ENCODE measurements at regions not wholly inside any gene's neighbourhood (a gene's known extent, or its start where the extent isn't known, plus 50 kb on each side); places are given as distances from the start of the nearest gene placed in this dataset.

GRCh38 chr4:187183826-187184225, 460.2 kb upstream of the FAT1 start:
- WGBS (ENCODE audit: insufficient coverage) = no CpG with 5 or more reads among the region's 2 CpGs
- Histone ChIP-seq H3K36me3 (replicated peaks in 1 of 2; ENCODE audit: control extremely low read depth in 1 of 2, control insufficient read depth in 1 of 2, extremely low read depth in 1 of 2, insufficient read depth in 2 of 2, low read length in 1 of 2) (no peaks in the 10 kb centered on the region), H3K27ac (ENCODE audit: low read length in 2 of 2) (no peak overlapping the region), H3K4me3 (ENCODE audit: control extremely low read depth in 1 of 5, extremely low read depth in 1 of 5, insufficient read depth in 1 of 5, low read depth in 2 of 5, low read length in 4 of 5) (no peak overlapping the region), H2AFZ (ENCODE audit: insufficient read depth, low read depth, low read length, poor library complexity, severe bottlenecking) (no peak overlapping the region), H3K9ac (ENCODE audit: low read length) (no peak overlapping the region), H3K79me2 (ENCODE audit: control insufficient read depth, insufficient read depth, low read length) (no peaks in the 10 kb centered on the region), H4K20me1 (ENCODE audit: control insufficient read depth, insufficient read depth, low read length, poor library complexity, severe bottlenecking) (no peaks in the 10 kb centered on the region), H3K4me2 (replicated peaks; ENCODE audit: low read depth, low read length, poor library complexity, severe bottlenecking) (no peak overlapping the region), H3K27me3 (replicated peaks in 1 of 4; ENCODE audit: control extremely low read depth in 1 of 4, control insufficient read depth in 3 of 4, insufficient read depth in 4 of 4, low read length in 3 of 4) (no peaks in the 10 kb centered on the region), H3K9me3 (ENCODE audit: control extremely low read depth in 1 of 3, control insufficient read depth in 2 of 3, insufficient read depth in 1 of 3, low read length in 2 of 3) (peaks cover 0 to 2% (median 2%) of the 10 kb centered on the region in 3 donors), H3K4me1 (ENCODE audit: control insufficient read depth in 2 of 2, insufficient read depth in 2 of 2, low read length in 2 of 2) (no peaks in the 10 kb centered on the region)
- H3K4me3 Mint-ChIP-seq = no peak overlapping the region
- H3K4me1 Mint-ChIP-seq = no peaks in the 10 kb centered on the region
- no peaks in the 10 kb centered on the region for H3K27me3 Mint-ChIP-seq
- no peak for ATAC-seq (ENCODE audit: low read depth)
- no peak for DNase-seq
- no peak overlapping the region for H3K27ac Mint-ChIP-seq
- no peak for TF ChIP-seq CTCF (IDR thresholded peaks at IDR 0.05)
- no peak for TF ChIP-seq EZH2 (IDR thresholded peaks at IDR 0.05; ENCODE audit: borderline replicate concordance, insufficient read depth, low read depth, low read length, poor library complexity, severe bottlenecking)
- peaks cover 5% of the 10 kb centered on the region for H3K9me3 Mint-ChIP-seq (ENCODE audit: insufficient read depth)
- POLR2A ChIA-PET = no interaction called here
- CTCF ChIA-PET = no interaction called here
- intact Hi-C loops (cut with micrococcal nuclease) = no loop called here

- H3K9me3 ChIP-seq (ENCODE audit: control extremely low read depth in 1 of 3, control insufficient read depth in 2 of 3, insufficient read depth in 1 of 3, low read length in 2 of 3) = peaks cover 0 to 2% (median 0%) of the 10 kb centered on the region in 3 donors
- H3K4me3 ChIP-seq (ENCODE audit: control extremely low read depth in 1 of 5, extremely low read depth in 1 of 5, insufficient read depth in 1 of 5, low read depth in 2 of 5, low read length in 4 of 5) = no peak overlapping the region
- H3K36me3 ChIP-seq (replicated peaks in 1 of 2; ENCODE audit: control extremely low read depth in 1 of 2, control insufficient read depth in 1 of 2, extremely low read depth in 1 of 2, insufficient read depth in 2 of 2, low read length in 1 of 2) = no peaks in the 10 kb centered on the region
- H3K27me3 ChIP-seq (replicated peaks in 1 of 4; ENCODE audit: control extremely low read depth in 1 of 4, control insufficient read depth in 3 of 4, insufficient read depth in 4 of 4, low read length in 3 of 4) = no peaks in the 10 kb centered on the region
- H2AFZ ChIP-seq (ENCODE audit: insufficient read depth, low read depth, low read length, poor library complexity, severe bottlenecking) = no peak overlapping the region
- intact Hi-C loops (cut with micrococcal nuclease) = no loop called here
- H3K4me3 Mint-ChIP-seq = no peak overlapping the region
- H3K27ac Mint-ChIP-seq = no peak overlapping the region
- no peaks in the 10 kb centered on the region for H3K4me1 Mint-ChIP-seq
- no peaks in the 10 kb centered on the region for H4K20me1 ChIP-seq (ENCODE audit: control insufficient read depth, insufficient read depth, low read length, poor library complexity, severe bottlenecking)
- no peak overlapping the region for H3K4me2 ChIP-seq (replicated peaks; ENCODE audit: low read depth, low read length, poor library complexity, severe bottlenecking)
- ChIA-PET CTCF (no interaction called here), POLR2A (no interaction called here)
- no peak overlapping the region for H3K27ac ChIP-seq (ENCODE audit: low read length in 2 of 2)
- peaks cover 5% of the 10 kb centered on the region for H3K9me3 Mint-ChIP-seq (ENCODE audit: insufficient read depth)
- no peaks in the 10 kb centered on the region for H3K27me3 Mint-ChIP-seq
- WGBS (ENCODE audit: insufficient coverage) = 86% methylated on average over 5 of the region's 6 CpGs
- DNase-seq = no peak
- no peak overlapping the region for H3K9ac ChIP-seq (ENCODE audit: low read length)
- no peak for ATAC-seq (ENCODE audit: low read depth)
- no peaks in the 10 kb centered on the region for H3K79me2 ChIP-seq (ENCODE audit: control insufficient read depth, insufficient read depth, low read length)
- H3K4me1 ChIP-seq (ENCODE audit: control insufficient read depth in 2 of 2, insufficient read depth in 2 of 2, low read length in 2 of 2) = no peaks in the 10 kb centered on the region
- TF ChIP-seq CTCF (IDR thresholded peaks at IDR 0.05) (no peak), EZH2 (IDR thresholded peaks at IDR 0.05; ENCODE audit: borderline replicate concordance, insufficient read depth, low read depth, low read length, poor library complexity, severe bottlenecking) (no peak)
These were observed 460.9 kb upstream of the FAT1 start for GRCh38 chr4:187184508-187184907.

Data from B cell (primary cell).